ENCODE measurements at regions not wholly inside any gene's neighbourhood (a gene's known extent, or its start where the extent isn't known, plus 50 kb on each side); places are given as distances from the start of the nearest gene placed in this dataset.

GRCh38 chr5:159419576-159419975, 89.3 kb upstream of the IL12B start:
- Mint-ChIP-seq H3K36me3 (ENCODE audit: unreplicated experiment) (no peaks in the 10 kb centered on the region), H3K4me3 (ENCODE audit: unreplicated experiment) (no peak overlapping the region), H3K27me3 (ENCODE audit: unreplicated experiment) (no peaks in the 10 kb centered on the region), H3K27ac (ENCODE audit: unreplicated experiment) (no peak overlapping the region), H3K9me3 (ENCODE audit: unreplicated experiment) (no peaks in the 10 kb centered on the region), H3K4me1 (ENCODE audit: low read depth, unreplicated experiment) (no peaks in the 10 kb centered on the region)
- TF ChIP-seq CTCF (IDR thresholded peaks at IDR 0.05; ENCODE audit: partially characterized antibody, unreplicated experiment): no peak
- no peak for DNase-seq

- no peak overlapping the region for H3K27ac Mint-ChIP-seq (ENCODE audit: unreplicated experiment)
- no peaks in the 10 kb centered on the region for H3K36me3 Mint-ChIP-seq (ENCODE audit: unreplicated experiment)
- H3K27me3 Mint-ChIP-seq (ENCODE audit: unreplicated experiment): no peaks in the 10 kb centered on the region
- H3K9me3 Mint-ChIP-seq (ENCODE audit: unreplicated experiment): no peaks in the 10 kb centered on the region
- no peak for DNase-seq
- no peak overlapping the region for H3K4me3 Mint-ChIP-seq (ENCODE audit: unreplicated experiment)
- TF ChIP-seq CTCF (IDR thresholded peaks at IDR 0.05; ENCODE audit: partially characterized antibody, unreplicated experiment): no peak
- H3K4me1 Mint-ChIP-seq (ENCODE audit: low read depth, unreplicated experiment): no peaks in the 10 kb centered on the region
Observed at GRCh38 chr5:159420940-159421339, 90.7 kb upstream of the IL12B start.

DNA sequence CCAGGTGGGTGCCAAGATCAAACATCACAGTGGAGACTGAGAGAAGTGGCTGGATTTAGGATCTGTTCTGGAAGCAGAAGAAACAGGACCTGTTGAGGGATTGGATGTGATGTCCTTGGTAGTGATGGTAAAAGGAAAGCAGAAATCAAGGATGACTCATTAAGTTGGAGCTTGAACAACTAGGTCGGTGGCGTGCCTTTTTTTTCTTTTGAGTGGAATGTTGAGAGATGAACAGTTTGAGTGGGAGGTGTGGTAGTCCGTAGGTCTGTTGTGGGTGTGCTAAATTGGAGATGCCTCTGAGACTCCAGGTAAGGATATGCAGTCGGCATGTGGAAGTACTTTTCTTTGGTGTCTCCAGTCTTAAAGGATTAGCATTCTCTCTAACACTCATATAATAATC, 92.1 kb upstream of the IL12B start:
- H3K27ac Mint-ChIP-seq (ENCODE audit: unreplicated experiment): no peak overlapping the region
- H3K27me3 Mint-ChIP-seq (ENCODE audit: unreplicated experiment): no peaks in the 10 kb centered on the region
- DNase-seq: no peak
- no peaks in the 10 kb centered on the region for H3K4me1 Mint-ChIP-seq (ENCODE audit: low read depth, unreplicated experiment)
- H3K9me3 Mint-ChIP-seq (ENCODE audit: unreplicated experiment): no peaks in the 10 kb centered on the region
- H3K4me3 Mint-ChIP-seq (ENCODE audit: unreplicated experiment): no peak overlapping the region
- TF ChIP-seq CTCF (IDR thresholded peaks at IDR 0.05; ENCODE audit: partially characterized antibody, unreplicated experiment): no peak
- no peaks in the 10 kb centered on the region for H3K36me3 Mint-ChIP-seq (ENCODE audit: unreplicated experiment)

DNA sequence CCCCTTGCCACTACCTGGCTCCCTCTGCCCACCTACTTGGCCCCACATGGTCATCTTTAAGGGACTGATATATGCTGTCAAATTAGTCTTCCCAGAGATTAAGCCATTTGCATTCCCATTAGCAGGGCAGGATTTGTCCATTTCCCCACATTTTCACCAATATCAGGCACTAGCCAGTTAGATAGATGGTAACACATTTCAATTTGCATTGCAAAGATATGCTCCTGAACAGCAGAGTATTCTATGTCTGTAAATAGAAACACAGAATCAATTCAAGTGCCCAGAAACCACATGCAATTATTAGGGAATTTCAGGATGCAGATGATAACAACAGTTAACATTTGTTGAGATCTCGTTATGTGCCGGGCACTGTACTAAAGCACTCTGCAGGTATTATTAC, 92.6 kb upstream of the IL12B start:
- Mint-ChIP-seq H3K27ac (ENCODE audit: unreplicated experiment) (no peak overlapping the region), H3K36me3 (ENCODE audit: unreplicated experiment) (no peaks in the 10 kb centered on the region), H3K4me1 (ENCODE audit: low read depth, unreplicated experiment) (no peaks in the 10 kb centered on the region), H3K27me3 (ENCODE audit: unreplicated experiment) (no peaks in the 10 kb centered on the region), H3K9me3 (ENCODE audit: unreplicated experiment) (no peaks in the 10 kb centered on the region), H3K4me3 (ENCODE audit: unreplicated experiment) (no peak overlapping the region)
- no peak for DNase-seq
- no peak for TF ChIP-seq CTCF (IDR thresholded peaks at IDR 0.05; ENCODE audit: partially characterized antibody, unreplicated experiment)

GRCh38 chr5:159424123-159424522, 93.8 kb upstream of the IL12B start:
- no peaks in the 10 kb centered on the region for H3K36me3 Mint-ChIP-seq (ENCODE audit: unreplicated experiment)
- no peaks in the 10 kb centered on the region for H3K4me1 Mint-ChIP-seq (ENCODE audit: low read depth, unreplicated experiment)
- H3K9me3 Mint-ChIP-seq (ENCODE audit: unreplicated experiment): no peaks in the 10 kb centered on the region
- no peak overlapping the region for H3K4me3 Mint-ChIP-seq (ENCODE audit: unreplicated experiment)
- no peak for DNase-seq
- no peak overlapping the region for H3K27ac Mint-ChIP-seq (ENCODE audit: unreplicated experiment)
- no peaks in the 10 kb centered on the region for H3K27me3 Mint-ChIP-seq (ENCODE audit: unreplicated experiment)
- TF ChIP-seq CTCF (IDR thresholded peaks at IDR 0.05; ENCODE audit: partially characterized antibody, unreplicated experiment): no peak
